ENCODE measurements at regions not wholly inside any gene's neighbourhood (a gene's known extent, or its start where the extent isn't known, plus 50 kb on each side); places are given as distances from the start of the nearest gene placed in this dataset.

- no peaks in the 10 kb centered on the region for H3K9me2 ChIP-seq (ENCODE audit: insufficient read depth)
- H4K20me1 ChIP-seq (replicated peaks; ENCODE audit: insufficient read depth) = no peaks in the 10 kb centered on the region
- Mint-ChIP-seq H3K9me3 (no peaks in the 10 kb centered on the region), H3K36me3 (ENCODE audit: low read depth) (peaks cover 8% of the 10 kb centered on the region; the same call in 2 of the 3 replicates), H3K27ac (no peak overlapping the region), H3K4me1 (peaks cover 8% of the 10 kb centered on the region; the same call in 2 of the 3 replicates), H3K4me3 (no peak overlapping the region), H3K27me3 (ENCODE audit: insufficient read depth, low read depth, poor library complexity) (no peaks in the 10 kb centered on the region)
- H3K79me2 ChIP-seq (replicated peaks; ENCODE audit: insufficient read depth) = no peaks in the 10 kb centered on the region
- no peaks in the 10 kb centered on the region for H3K36me3 ChIP-seq (ENCODE audit: insufficient read depth)
- ATAC-seq = no peak
- H2AFZ ChIP-seq = no peak overlapping the region
- no peak for TF ChIP-seq JUNB (IDR thresholded peaks at IDR 0.05; ENCODE audit: unreplicated experiment)
- TF ChIP-seq ZNF331 (CRISPR knock-in tag; IDR thresholded peaks at IDR 0.05; ENCODE audit: low read depth) = no peak
- no peak for TF ChIP-seq CTCF (conservative IDR thresholded peaks at IDR 0.05; ENCODE audit: low read depth in 2 of 2)
- no peak for TF ChIP-seq CREB1 (CRISPR knock-in tag; IDR thresholded peaks at IDR 0.05; ENCODE audit: low read depth)
- TF ChIP-seq STAT1 (IDR thresholded peaks at IDR 0.05; ENCODE audit: unreplicated experiment) = no peak
- TF ChIP-seq EZH2phosphoT487 (IDR thresholded peaks at IDR 0.05; ENCODE audit: unreplicated experiment) = no peak
- TF ChIP-seq NANOG (IDR thresholded peaks at IDR 0.05; ENCODE audit: borderline replicate concordance) = no peak
- TF ChIP-seq ZNF114 (CRISPR knock-in tag; IDR thresholded peaks at IDR 0.05) = no peak
- TF ChIP-seq ETS1 (IDR thresholded peaks at IDR 0.05) = no peak
- no peak for TF ChIP-seq POLR2AphosphoS5 (IDR thresholded peaks at IDR 0.05; ENCODE audit: low read depth)
- no peak for TF ChIP-seq REST (IDR thresholded peaks at IDR 0.05; ENCODE audit: unreplicated experiment)
- no peak for TF ChIP-seq ZNF462 (CRISPR knock-in tag; IDR thresholded peaks at IDR 0.05)
- no peak for TF ChIP-seq EZH2 (IDR thresholded peaks at IDR 0.05; ENCODE audit: low read depth, unreplicated experiment)
- H3K4me2 ChIP-seq = no peak overlapping the region
- H3K27ac ChIP-seq (ENCODE audit: low read depth) = no peak overlapping the region
- no peak for DNase-seq (ENCODE audit: low spot score)
- no peaks in the 10 kb centered on the region for H3F3A ChIP-seq (replicated peaks; ENCODE audit: low read depth)
- H3K4me3 ChIP-seq = no peak overlapping the region
- H3K27me3 ChIP-seq (ENCODE audit: insufficient read depth) = no peaks in the 10 kb centered on the region
- H3K4me1 ChIP-seq (ENCODE audit: insufficient read depth) = peaks cover 3% of the 10 kb centered on the region; the same call in 1 of the 2 replicates
Observed at GRCh38 chrX:42837747-42838146, 59.8 kb upstream of the PPP1R2C start.

Data from GM23338 (cell line).